ENCODE measurements at regions not wholly inside any gene's neighbourhood (a gene's known extent, or its start where the extent isn't known, plus 50 kb on each side); places are given as distances from the start of the nearest gene placed in this dataset.

DNA sequence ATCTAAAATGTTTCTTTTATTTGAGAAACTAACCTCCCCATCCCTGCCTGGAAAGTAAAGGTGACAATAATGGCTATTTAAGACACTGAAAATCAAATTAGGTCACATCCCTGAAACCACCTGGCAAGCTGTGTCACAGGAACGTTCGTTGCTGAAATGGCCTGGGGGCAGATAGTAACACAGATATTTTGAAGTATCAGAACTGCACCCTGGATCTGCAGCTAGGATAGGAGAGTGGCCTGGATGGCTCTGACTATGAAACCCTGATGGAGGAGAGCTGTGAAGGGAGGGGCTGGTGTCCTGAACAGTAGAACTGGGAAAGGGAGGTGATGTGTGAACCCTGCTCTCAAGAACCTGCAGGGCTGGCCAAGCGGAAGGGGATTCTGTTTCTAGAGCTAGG, 648.3 kb upstream of the CFAP20DC start:
- peak in 1 of 7 donors; percentile 55 for DNase-seq
- Histone ChIP-seq H3K9me3 (replicated peaks in 1 of 3) (no peaks in the 10 kb centered on the region), H3K36me3 (replicated peaks in 1 of 2) (no peaks in the 10 kb centered on the region), H3K4me3 (no peak overlapping the region), H3K27me3 (no peaks in the 10 kb centered on the region), H3K27ac (no peak overlapping the region), H3K4me1 (replicated peaks in 1 of 2) (no peaks in the 10 kb centered on the region)
- TF ChIP-seq POLR2A (IDR thresholded peaks at IDR 0.05) = no peak
- TF ChIP-seq, protein P1, sequence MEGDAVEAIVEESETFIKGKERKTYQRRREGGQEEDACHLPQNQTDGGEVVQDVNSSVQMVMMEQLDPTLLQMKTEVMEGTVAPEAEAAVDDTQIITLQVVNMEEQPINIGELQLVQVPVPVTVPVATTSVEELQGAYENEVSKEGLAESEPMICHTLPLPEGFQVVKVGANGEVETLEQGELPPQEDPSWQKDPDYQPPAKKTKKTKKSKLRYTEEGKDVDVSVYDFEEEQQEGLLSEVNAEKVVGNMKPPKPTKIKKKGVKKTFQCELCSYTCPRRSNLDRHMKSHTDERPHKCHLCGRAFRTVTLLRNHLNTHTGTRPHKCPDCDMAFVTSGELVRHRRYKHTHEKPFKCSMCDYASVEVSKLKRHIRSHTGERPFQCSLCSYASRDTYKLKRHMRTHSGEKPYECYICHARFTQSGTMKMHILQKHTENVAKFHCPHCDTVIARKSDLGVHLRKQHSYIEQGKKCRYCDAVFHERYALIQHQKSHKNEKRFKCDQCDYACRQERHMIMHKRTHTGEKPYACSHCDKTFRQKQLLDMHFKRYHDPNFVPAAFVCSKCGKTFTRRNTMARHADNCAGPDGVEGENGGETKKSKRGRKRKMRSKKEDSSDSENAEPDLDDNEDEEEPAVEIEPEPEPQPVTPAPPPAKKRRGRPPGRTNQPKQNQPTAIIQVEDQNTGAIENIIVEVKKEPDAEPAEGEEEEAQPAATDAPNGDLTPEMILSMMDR (IDR thresholded peaks at IDR 0.05) = no peak
- WGBS, 4 donors = 63 to 87% (median 76%) methylated on average over 3 of the region's 3 CpGs
- intact Hi-C loops (cut with DNase I) = no loop called here

DNA sequence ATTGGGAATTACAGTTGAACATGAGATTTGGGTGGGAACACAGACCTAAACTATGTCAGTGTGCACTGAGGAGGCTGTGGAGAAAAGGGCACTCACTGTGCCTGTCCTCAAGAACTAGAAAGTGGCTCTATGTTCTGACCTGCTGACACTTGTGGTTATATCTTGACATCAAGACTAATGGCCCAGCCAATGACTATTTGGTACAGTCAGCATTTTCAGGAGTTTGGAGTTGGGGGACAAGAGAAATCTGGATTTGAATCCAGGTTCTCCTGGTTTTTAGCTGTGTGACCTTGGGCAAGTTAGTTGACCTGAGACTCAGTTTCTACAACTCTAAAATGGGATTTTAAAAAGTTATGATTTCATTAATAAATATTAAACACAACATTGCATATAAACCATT, 647.0 kb upstream of the CFAP20DC start:
- H3K36me3 ChIP-seq (replicated peaks in 1 of 2) = no peaks in the 10 kb centered on the region
- H3K27me3 ChIP-seq = no peaks in the 10 kb centered on the region
- TF ChIP-seq POLR2A (IDR thresholded peaks at IDR 0.05) = no peak
- TF ChIP-seq, protein P1 (IDR thresholded peaks at IDR 0.05) = no peak
- no peaks in the 10 kb centered on the region for H3K9me3 ChIP-seq (replicated peaks in 1 of 3)
- H3K4me3 ChIP-seq = no peak overlapping the region
- intact Hi-C loops (cut with DNase I) = no loop called here
- no peak overlapping the region for H3K27ac ChIP-seq
- DNase-seq = no peak
- no peaks in the 10 kb centered on the region for H3K4me1 ChIP-seq (replicated peaks in 1 of 2)

DNA sequence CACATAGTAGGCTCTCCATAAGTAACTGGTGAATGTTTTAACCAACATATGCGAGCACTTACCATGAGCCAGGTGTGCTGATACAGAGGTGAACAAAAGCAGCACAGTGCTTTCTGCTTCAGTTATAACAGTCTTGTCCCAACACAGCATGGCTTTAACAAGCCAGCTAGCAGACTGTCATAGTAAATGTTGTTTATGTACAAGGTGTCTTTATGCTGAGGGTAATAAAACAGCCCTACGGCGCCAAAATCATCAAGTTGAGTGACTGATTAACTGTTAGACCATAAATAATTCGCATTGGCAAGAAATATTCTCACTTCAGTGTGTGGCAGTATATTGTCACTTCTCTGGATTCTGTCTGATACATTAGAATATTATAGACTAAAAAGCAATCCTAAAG, 646.0 kb upstream of the CFAP20DC start:
- H3K36me3 ChIP-seq (replicated peaks in 1 of 2) = no peaks in the 10 kb centered on the region
- H3K27me3 ChIP-seq = no peaks in the 10 kb centered on the region
- DNase-seq = no peak
- no peaks in the 10 kb centered on the region for H3K9me3 ChIP-seq (replicated peaks in 1 of 3)
- intact Hi-C loops (cut with DNase I) = no loop called here
- no peak for TF ChIP-seq POLR2A (IDR thresholded peaks at IDR 0.05)
- TF ChIP-seq, protein P1 (IDR thresholded peaks at IDR 0.05) = no peak
- no peak overlapping the region for H3K27ac ChIP-seq
- no peak overlapping the region for H3K4me3 ChIP-seq
- no peaks in the 10 kb centered on the region for H3K4me1 ChIP-seq (replicated peaks in 1 of 2)
- 51 to 67% (median 64%) methylated on average over 4 of the region's 4 CpGs for WGBS, 4 donors

DNA sequence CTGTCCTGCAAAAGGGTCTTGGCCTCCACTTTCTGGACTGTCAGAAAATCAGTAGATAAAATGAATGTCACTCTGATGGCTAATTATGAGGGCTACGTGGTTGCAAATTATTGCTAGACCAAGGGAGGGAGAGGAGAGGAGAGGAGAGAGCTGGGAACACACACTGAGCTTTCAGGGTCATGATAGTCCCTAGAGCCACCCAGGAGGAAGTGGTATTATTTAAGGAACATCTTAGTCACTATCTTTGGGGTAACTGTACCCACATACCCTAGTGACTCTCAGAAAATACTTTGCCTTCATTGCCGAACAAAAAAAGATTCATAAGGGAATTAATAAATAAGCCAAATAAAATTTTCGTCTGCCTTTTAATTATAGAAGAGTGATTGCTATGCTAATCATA, 642.3 kb upstream of the CFAP20DC start:
- no peak for TF ChIP-seq POLR2A (IDR thresholded peaks at IDR 0.05)
- TF ChIP-seq, protein P1 (IDR thresholded peaks at IDR 0.05) = no peak
- Histone ChIP-seq H3K36me3 (replicated peaks in 1 of 2) (no peaks in the 10 kb centered on the region), H3K9me3 (replicated peaks in 1 of 3) (no peaks in the 10 kb centered on the region), H3K4me1 (replicated peaks in 1 of 2) (no peaks in the 10 kb centered on the region), H3K4me3 (no peak overlapping the region), H3K27me3 (no peaks in the 10 kb centered on the region), H3K27ac (no peak overlapping the region)
- intact Hi-C loops (cut with DNase I) = no loop called here
- WGBS, 4 donors = 25 to 48% (median 36%) methylated on average over 3 of the region's 3 CpGs
- DNase-seq = no peak
